Prostate gland (tissue), 2 donors: ENCODE measurements at regions not wholly inside any gene's neighbourhood (a gene's known extent, or its start where the extent isn't known, plus 50 kb on each side); places are given as distances from the start of the nearest gene placed in this dataset.

Experiments
- POLR2A ChIP-seq: fragments of 450-650 bp; IDR thresholded peaks from one replicate; pipeline ENCODE4 v1.6.1; 2016; ENCODE audit warnings: antibody characterized with exemption, mild to moderate bottlenecking
- POLR2AphosphoS5 ChIP-seq: sonication (generic); formaldehyde crosslinking; IDR thresholded peaks from one replicate; pipeline ENCODE4 v1.6.1; 2017; ENCODE audit warnings: antibody characterized with exemption
- TF ChIP-seq, protein P1 (sequence below), 4 experiments: fragments of 200-600 bp in 2 of 4; fragments of 450-650 bp in 2 of 4; sonication (generic) in 2 of 4; IDR thresholded peaks; 1 replicate in 3 of 4; 2 replicates in 1 of 4; pipeline ENCODE4 v1.5.1; 2016 to 2019; ENCODE audit warnings: antibody characterized with exemption in 4 of 4, mild to moderate bottlenecking in 2 of 4, moderate library complexity in 2 of 4

DNA sequence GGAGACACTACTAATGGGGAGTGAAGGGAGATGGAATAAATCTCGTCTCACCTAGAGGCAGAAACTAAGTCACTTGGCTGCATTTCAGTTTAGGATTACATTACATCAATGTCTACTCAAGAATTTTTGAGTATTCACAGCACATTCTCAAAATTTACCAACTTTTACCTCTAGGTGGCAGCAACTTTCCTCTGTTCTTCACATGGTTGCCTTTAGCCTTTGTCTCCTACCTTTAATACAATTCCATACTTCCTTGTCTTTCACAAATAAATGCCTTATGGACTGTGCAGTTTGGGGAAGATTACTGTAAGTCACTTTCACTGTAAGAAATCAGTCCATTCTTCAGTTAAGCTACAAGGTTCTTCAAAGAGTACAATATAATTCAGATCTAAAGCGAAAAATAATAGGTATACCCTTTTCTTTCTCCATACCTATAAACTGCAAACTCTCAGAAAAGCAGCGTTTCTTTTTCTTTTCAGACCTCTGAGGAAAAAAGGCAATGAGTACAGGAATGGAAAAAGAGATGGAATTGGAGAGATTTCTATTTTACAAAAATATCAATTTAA lies 379.4 kb downstream of the KLF12 start:
- TF ChIP-seq, protein P1, sequence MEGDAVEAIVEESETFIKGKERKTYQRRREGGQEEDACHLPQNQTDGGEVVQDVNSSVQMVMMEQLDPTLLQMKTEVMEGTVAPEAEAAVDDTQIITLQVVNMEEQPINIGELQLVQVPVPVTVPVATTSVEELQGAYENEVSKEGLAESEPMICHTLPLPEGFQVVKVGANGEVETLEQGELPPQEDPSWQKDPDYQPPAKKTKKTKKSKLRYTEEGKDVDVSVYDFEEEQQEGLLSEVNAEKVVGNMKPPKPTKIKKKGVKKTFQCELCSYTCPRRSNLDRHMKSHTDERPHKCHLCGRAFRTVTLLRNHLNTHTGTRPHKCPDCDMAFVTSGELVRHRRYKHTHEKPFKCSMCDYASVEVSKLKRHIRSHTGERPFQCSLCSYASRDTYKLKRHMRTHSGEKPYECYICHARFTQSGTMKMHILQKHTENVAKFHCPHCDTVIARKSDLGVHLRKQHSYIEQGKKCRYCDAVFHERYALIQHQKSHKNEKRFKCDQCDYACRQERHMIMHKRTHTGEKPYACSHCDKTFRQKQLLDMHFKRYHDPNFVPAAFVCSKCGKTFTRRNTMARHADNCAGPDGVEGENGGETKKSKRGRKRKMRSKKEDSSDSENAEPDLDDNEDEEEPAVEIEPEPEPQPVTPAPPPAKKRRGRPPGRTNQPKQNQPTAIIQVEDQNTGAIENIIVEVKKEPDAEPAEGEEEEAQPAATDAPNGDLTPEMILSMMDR (IDR thresholded peaks at IDR 0.05), result peak; percentile 19 to 77 (median 66)
- TF ChIP-seq POLR2AphosphoS5 (no peak), POLR2A (no peak)
